ENCODE measurements at regions not wholly inside any gene's neighbourhood (a gene's known extent, or its start where the extent isn't known, plus 50 kb on each side); places are given as distances from the start of the nearest gene placed in this dataset.
"Not testable (repeated sequence)": the region's sequence is repeated elsewhere in the genome, so short reads cannot be mapped to it uniquely, and the experiment has no call there.

GRCh38 chr1:198809247-198809646 lies 170.4 kb downstream of the PTPRC start:
- DNase-seq = no peak

GRCh38 chr1:198811449-198811848 lies 172.6 kb downstream of the PTPRC start:
- no peak for DNase-seq

GRCh38 chr1:198823626-198824025 lies 184.8 kb downstream of the PTPRC start:
- DNase-seq = no peak

- no peak for DNase-seq
These were observed 186.4 kb downstream of the PTPRC start for GRCh38 chr1:198825254-198825653.

- no peak for DNase-seq
These were observed 190.5 kb downstream of the PTPRC start for GRCh38 chr1:198829356-198829755.

GRCh38 chr1:198829944-198830343 lies 191.1 kb downstream of the PTPRC start:
- no peak for DNase-seq

- DNase-seq = no peak
These were observed 191.6 kb downstream of the PTPRC start for GRCh38 chr1:198830412-198830811.

GRCh38 chr1:198833706-198834503 lies 195.1 kb downstream of the PTPRC start:
- DNase-seq = no peak

GRCh38 chr1:198837278-198838021 lies 198.6 kb downstream of the PTPRC start:
- no peak for DNase-seq

- no peak for DNase-seq
These were observed 199.1 kb downstream of the PTPRC start for GRCh38 chr1:198838022-198838342.

GRCh38 chr1:198841477-198841876 lies 202.6 kb downstream of the PTPRC start:
- DNase-seq = no peak

- DNase-seq = no peak
These were observed 203.8 kb downstream of the PTPRC start for GRCh38 chr1:198842686-198843085.

- no peak for DNase-seq
These were observed 206.4 kb downstream of the PTPRC start for GRCh38 chr1:198845271-198845670.

- DNase-seq = no peak
These were observed 207.0 kb downstream of the PTPRC start for GRCh38 chr1:198845851-198846250.

- DNase-seq = no peak
These were observed 207.7 kb downstream of the PTPRC start for GRCh38 chr1:198846556-198846955.

GRCh38 chr1:198848206-198848605 lies 209.4 kb downstream of the PTPRC start:
- no peak for DNase-seq

GRCh38 chr1:198848649-198849048 lies 209.8 kb downstream of the PTPRC start:
- DNase-seq = peak; percentile 4

- no peak for DNase-seq
These were observed 210.3 kb downstream of the PTPRC start for GRCh38 chr1:198849093-198849492.

- DNase-seq = no peak
These were observed 211.4 kb downstream of the PTPRC start for GRCh38 chr1:198850196-198850595.

GRCh38 chr1:198850966-198851365 lies 212.1 kb downstream of the PTPRC start:
- not testable (repeated sequence) for DNase-seq

GRCh38 chr1:198856601-198857000 lies 217.8 kb downstream of the PTPRC start:
- no peak for DNase-seq

- DNase-seq = no peak
These were observed 219.2 kb downstream of the PTPRC start for GRCh38 chr1:198858033-198858432.

GRCh38 chr1:198860371-198860770 lies 221.5 kb downstream of the PTPRC start:
- no peak for DNase-seq

GRCh38 chr1:198861636-198862035 lies 222.8 kb downstream of the PTPRC start:
- DNase-seq = no peak

GRCh38 chr1:198864695-198865094 lies 225.9 kb downstream of the PTPRC start:
- DNase-seq = no peak
